Astrocyte (in vitro differentiated cells and primary cell): ENCODE measurements at regions not wholly inside any gene's neighbourhood (a gene's known extent, or its start where the extent isn't known, plus 50 kb on each side); places are given as distances from the start of the nearest gene placed in this dataset.
"Not testable (repeated sequence)": the region's sequence is repeated elsewhere in the genome, so short reads cannot be mapped to it uniquely, and the experiment has no call there.

ENCODE experiments used
- DNase-seq: peaks from one replicate; pipeline ENCODE4 v3.0.0-alpha.2; 2010; ENCODE audit warnings: low read depth
- FAIRE-seq: peaks from 2 replicates; lab custom pipeline; 2011; peaks lifted over from hg19 to GRCh38; lab: Jason Lieb, UNC
- H2AFZ ChIP-seq: 2 replicates; pipeline ENCODE4 v1.6.0; 2012; ENCODE audit warnings: low read depth, low read length, inconsistent platforms
- H3K27ac ChIP-seq: 2 replicates; pipeline ENCODE4 v1.5.1; 2011; ENCODE audit warnings: low read depth, low read length, inconsistent platforms
- H3K27me3 ChIP-seq: 2 replicates; pipeline ENCODE4 v1.6.0; 2011; ENCODE audit warnings: low read length, inconsistent platforms; ENCODE audit not compliant: insufficient read depth
- H3K36me3 ChIP-seq: 2 replicates; pipeline ENCODE4 v1.5.1; 2011; ENCODE audit warnings: low read length, inconsistent platforms; ENCODE audit not compliant: insufficient read depth
- H3K4me1 ChIP-seq: 2 replicates; pipeline ENCODE4 v1.5.1; 2011; ENCODE audit warnings: low read length, inconsistent platforms; ENCODE audit not compliant: insufficient read depth
- H3K4me2 ChIP-seq: 2 replicates; pipeline ENCODE4 v1.6.0; 2012; ENCODE audit warnings: low read length, inconsistent platforms
- H3K4me3 ChIP-seq: 2 replicates; pipeline ENCODE4 v1.5.1; 2011; ENCODE audit warnings: low read depth, mild to moderate bottlenecking, low read length, inconsistent platforms; ENCODE audit not compliant: insufficient read depth
- H3K79me2 ChIP-seq: 2 replicates; pipeline ENCODE4 v1.6.0; 2012; ENCODE audit warnings: mild to moderate bottlenecking, low read length, inconsistent platforms; ENCODE audit not compliant: insufficient read depth
- H3K9ac ChIP-seq: 2 replicates; pipeline ENCODE4 v1.6.0; 2012; ENCODE audit warnings: mild to moderate bottlenecking, low read length, inconsistent platforms
- H3K9me3 ChIP-seq: 2 replicates; pipeline ENCODE4 v1.5.1; 2012; ENCODE audit warnings: low read depth, mild to moderate bottlenecking, low read length, inconsistent platforms; ENCODE audit not compliant: insufficient read depth
- H4K20me1 ChIP-seq: 2 replicates; pipeline ENCODE4 v1.6.0; 2012; ENCODE audit warnings: low read length, inconsistent platforms; ENCODE audit not compliant: insufficient read depth
- H3K27ac Mint-ChIP-seq: one replicate; pipeline ENCODE4 v1.8.0; 2021; ENCODE audit warnings: mild to moderate bottlenecking, mixed read lengths; ENCODE audit not compliant: unreplicated experiment
- H3K27me3 Mint-ChIP-seq: one replicate; pipeline ENCODE4 v1.8.0; 2021; ENCODE audit warnings: low read depth, mixed read lengths; ENCODE audit not compliant: unreplicated experiment
- H3K36me3 Mint-ChIP-seq: one replicate; pipeline ENCODE4 v1.8.0; 2021; ENCODE audit warnings: low read depth, mixed read lengths; ENCODE audit not compliant: unreplicated experiment
- H3K4me1 Mint-ChIP-seq: one replicate; pipeline ENCODE4 v1.8.0; 2021; ENCODE audit warnings: low read depth, mixed read lengths; ENCODE audit not compliant: unreplicated experiment
- H3K4me3 Mint-ChIP-seq: one replicate; pipeline ENCODE4 v1.8.0; 2021; ENCODE audit warnings: mild to moderate bottlenecking, moderate library complexity, mixed read lengths; ENCODE audit not compliant: unreplicated experiment
- H3K9me3 Mint-ChIP-seq: one replicate; pipeline ENCODE4 v1.8.0; 2021; ENCODE audit warnings: mild to moderate bottlenecking, mixed read lengths; ENCODE audit not compliant: unreplicated experiment
- CTCF ChIP-seq: IDR thresholded peaks from 2 replicates; pipeline ENCODE4 v1.5.1; 2011; ENCODE audit warnings: low read depth, mild to moderate bottlenecking, inconsistent platforms, low read length, moderate library complexity; ENCODE audit not compliant: insufficient read depth
- EZH2 ChIP-seq: IDR thresholded peaks from 2 replicates; pipeline ENCODE4 v1.6.1; 2012; ENCODE audit warnings: mild to moderate bottlenecking, low read length, inconsistent platforms; ENCODE audit not compliant: insufficient read depth

- no peak overlapping the region for H3K27ac Mint-ChIP-seq
- DNase-seq (no peak), FAIRE-seq (no peak)
- no peaks in the 10 kb centered on the region for H4K20me1 ChIP-seq
- no peak overlapping the region for H3K4me3 Mint-ChIP-seq
- H2AFZ ChIP-seq: no peak overlapping the region
- H3K4me3 ChIP-seq: no peak overlapping the region
- H3K36me3 Mint-ChIP-seq: no peaks in the 10 kb centered on the region
- H3K9me3 ChIP-seq: no peaks in the 10 kb centered on the region
- no peaks in the 10 kb centered on the region for H3K27me3 ChIP-seq
- H3K4me1 Mint-ChIP-seq: peaks cover 6% of the 10 kb centered on the region
- no peaks in the 10 kb centered on the region for H3K27me3 Mint-ChIP-seq
- peaks cover 5% of the 10 kb centered on the region for H3K9me3 Mint-ChIP-seq
- no peaks in the 10 kb centered on the region for H3K36me3 ChIP-seq
- no peaks in the 10 kb centered on the region for H3K79me2 ChIP-seq
- H3K4me2 ChIP-seq: no peak overlapping the region
- H3K27ac ChIP-seq: no peak overlapping the region
- no peak overlapping the region for H3K9ac ChIP-seq
- no peaks in the 10 kb centered on the region for H3K4me1 ChIP-seq
- TF ChIP-seq EZH2: no peak
- no peak for TF ChIP-seq CTCF
Observed at GRCh38 chr4:147289181-147289580, 191.7 kb upstream of the EDNRA start.

- peak overlapping the region; percentile 34 for H2AFZ ChIP-seq
- not testable (repeated sequence) for H3K4me1 Mint-ChIP-seq, H4K20me1 ChIP-seq, DNase-seq, H3K36me3 Mint-ChIP-seq, H3K4me1 ChIP-seq, H3K27ac ChIP-seq, FAIRE-seq, H3K9me3 ChIP-seq, H3K79me2 ChIP-seq, H3K27me3 ChIP-seq, H3K27me3 Mint-ChIP-seq, H3K36me3 ChIP-seq, H3K4me3 ChIP-seq, H3K4me3 Mint-ChIP-seq, H3K4me2 ChIP-seq, H3K9ac ChIP-seq
- peak overlapping the region; percentile 18 for H3K27ac Mint-ChIP-seq
- peaks cover 18% of the 10 kb centered on the region for H3K9me3 Mint-ChIP-seq
Observed at GRCh38 chr4:147292604-147293313, 188.1 kb upstream of the EDNRA start.

- not testable (repeated sequence) for H3K27ac ChIP-seq, H4K20me1 ChIP-seq, H3K36me3 Mint-ChIP-seq, DNase-seq, H3K79me2 ChIP-seq, H3K4me3 ChIP-seq, H2AFZ ChIP-seq, H3K4me1 Mint-ChIP-seq, H3K27me3 Mint-ChIP-seq, H3K4me2 ChIP-seq, H3K4me1 ChIP-seq, H3K27me3 ChIP-seq, H3K9me3 ChIP-seq, FAIRE-seq, H3K9ac ChIP-seq, H3K4me3 Mint-ChIP-seq, H3K36me3 ChIP-seq
- Mint-ChIP-seq H3K27ac (peak overlapping the region; percentile 18), H3K9me3 (peaks cover 17% of the 10 kb centered on the region)
Observed at GRCh38 chr4:147293314-147293677, 187.6 kb upstream of the EDNRA start.
